HCT116 (cell line): ENCODE measurements at regions not wholly inside any gene's neighbourhood (a gene's known extent, or its start where the extent isn't known, plus 50 kb on each side); places are given as distances from the start of the nearest gene placed in this dataset.

Source experiments
- ATAC-seq: fragments of 200-7000 bp; cut with Tn5 transposase; 2 replicates; pipeline ENCODE4 v1.9.1; 2020; ENCODE audit warnings: mild to moderate bottlenecking, moderate library complexity
- BruUV-seq: library from RNA; stranded (reverse); fragments of 400-500 nt; replicated peaks from 2 replicates; lab custom pipeline; 2021; lab: Mats Ljungman, UMichigan
- CTCF ChIA-PET: fragments of 300-600 bp; sonication (Branson Sonifier 250); formaldehyde crosslinking; loops from one replicate; lab custom pipeline; 2021; ENCODE audit warnings: antibody characterized with exemption; lab: Charles Lee
- POLR2A ChIA-PET: fragments of 300-600, 350-600 bp; sonication (Branson Sonifier 250); formaldehyde crosslinking; loops from one replicate; lab custom pipeline; 2021; ENCODE audit warnings: antibody characterized with exemption; lab: Charles Lee
- RAD21 ChIA-PET, 2 experiments: fragments of 300-600 bp; sonication (Branson Sonifier 250); formaldehyde crosslinking; loops; one replicate each; lab custom pipeline; 2023; ENCODE audit warnings: low total read pairs in 2 of 2; ENCODE audit not compliant: uncharacterized antibody in 2 of 2, unreplicated experiment in 2 of 2, low non-redundant PET in 1 of 2; lab: Charles Lee
- DNase-seq: peaks from one replicate; pipeline ENCODE4 v3.0.0-alpha.2; 2010; ENCODE audit warnings: low read depth, low spot score
- H2AFZ ChIP-seq: fragments of 200-600 bp; shearing (Covaris generic), sonication (generic); 2 replicates; pipeline ENCODE4 v1.6.1; 2017; ENCODE audit warnings: low read depth, mixed run types, mixed read lengths, antibody characterized with exemption, low read length; ENCODE audit not compliant: poor library complexity, severe bottlenecking
- H3K27ac ChIP-seq: 2 replicates; pipeline ENCODE4 v1.5.1; 2012; ENCODE audit warnings: low read depth, low read length
- H3K27me3 ChIP-seq: fragments of 200-600 bp; sonication (generic); 2 replicates; pipeline ENCODE4 v1.6.1; 2016; ENCODE audit warnings: mixed run types, low read length, mixed read lengths; ENCODE audit not compliant: insufficient read depth
- H3K36me3 ChIP-seq, 2 experiments: fragments of 200-500 bp in 1 of 2; fragments of 200-600 bp in 1 of 2; sonication (Bioruptor generic) in 1 of 2; sonication (generic) in 1 of 2; 2 replicates each; pipeline versions ENCODE4 v1.5.1 to v1.6.1; 2014 to 2016; ENCODE audit warnings: low read length in 2 of 2, inconsistent platforms in 1 of 2, mixed read lengths in 1 of 2, mixed run types in 1 of 2; ENCODE audit not compliant: insufficient read depth in 2 of 2, control insufficient read depth in 1 of 2
- H3K4me1 ChIP-seq, 2 experiments: fragments of 200-600 bp in 1 of 2; sonication (generic) in 1 of 2; 2 replicates each; pipeline versions ENCODE4 v1.5.1 to v1.6.1; 2012 to 2017; ENCODE audit warnings: low read length in 2 of 2, inconsistent platforms in 1 of 2, mild to moderate bottlenecking in 1 of 2, mixed read lengths in 1 of 2, mixed run types in 1 of 2, moderate library complexity in 1 of 2; ENCODE audit not compliant: insufficient read depth in 2 of 2, control insufficient read depth in 1 of 2
- H3K4me2 ChIP-seq: fragments of 200-600 bp; sonication (generic); 2 replicates; pipeline ENCODE4 v1.6.1; 2017; ENCODE audit warnings: mixed run types, low read length, mixed read lengths
- H3K4me3 ChIP-seq, 2 experiments: fragments of 200-600 bp in 1 of 2; sonication (generic) in 1 of 2; replicated peaks in 1 of 2; 2 replicates each; pipeline ENCODE4 v1.5.1; 2011 to 2016; ENCODE audit warnings: low read length in 2 of 2, control low read depth in 1 of 2, low read depth in 1 of 2, mild to moderate bottlenecking in 1 of 2, mixed read lengths in 1 of 2, mixed run types in 1 of 2
- H3K79me2 ChIP-seq: fragments of 200-600 bp; sonication (generic); 2 replicates; pipeline ENCODE4 v1.6.1; 2017; ENCODE audit warnings: mild to moderate bottlenecking, mixed run types, low read length, moderate library complexity, mixed read lengths; ENCODE audit not compliant: insufficient read depth
- H3K9ac ChIP-seq: fragments of 200-600 bp; sonication (generic); 2 replicates; pipeline ENCODE4 v1.6.1; 2016; ENCODE audit warnings: low read length, mixed read lengths
- H3K9me2 ChIP-seq: fragments of 200-600 bp; sonication (generic), shearing (Covaris generic); 2 replicates; pipeline ENCODE4 v1.6.1; 2017; ENCODE audit warnings: mixed run types, mild to moderate bottlenecking, moderate library complexity; ENCODE audit not compliant: insufficient read depth
- H3K9me3 ChIP-seq, 2 experiments: fragments of 200-500 bp in 1 of 2; fragments of 200-600 bp in 1 of 2; sonication (Bioruptor generic) in 1 of 2; sonication (generic) in 1 of 2; 2 replicates each; pipeline ENCODE4 v1.6.1; 2014 to 2017; ENCODE audit warnings: low read length in 2 of 2, mixed read lengths in 2 of 2, inconsistent platforms in 1 of 2, low read depth in 1 of 2, mild to moderate bottlenecking in 1 of 2, mixed run types in 1 of 2, moderate library complexity in 1 of 2; ENCODE audit not compliant: control insufficient read depth in 1 of 2, insufficient read depth in 1 of 2
- H4K20me1 ChIP-seq: fragments of 200-600 bp; sonication (generic), shearing (Covaris generic); 2 replicates; pipeline ENCODE4 v1.6.1; 2017; ENCODE audit warnings: mixed run types, mild to moderate bottlenecking, moderate library complexity; ENCODE audit not compliant: insufficient read depth
- CBX3 ChIP-seq: IDR thresholded peaks from 2 replicates; pipeline ENCODE4 v1.6.1; 2012; ENCODE audit warnings: low read depth
- CEBPB ChIP-seq: IDR thresholded peaks from 2 replicates; pipeline ENCODE4 v1.6.1; 2012; ENCODE audit warnings: low read depth
- ELF1 ChIP-seq: IDR thresholded peaks from 2 replicates; pipeline ENCODE4 v1.6.1; 2012; ENCODE audit warnings: low read depth, borderline replicate concordance
- EZH2phosphoT487 ChIP-seq: fragments of 200-600 bp; IDR thresholded peaks from 2 replicates; pipeline ENCODE4 v1.6.1; 2018; ENCODE audit warnings: antibody characterized with exemption, borderline replicate concordance
- POLR2A ChIP-seq: IDR thresholded peaks from 2 replicates; pipeline ENCODE4 v1.7.0; 2011; ENCODE audit warnings: borderline replicate concordance; ENCODE audit not compliant: insufficient read depth, insufficient read length; ENCODE audit errors: extremely low read depth
- POLR2AphosphoS5 ChIP-seq: IDR thresholded peaks from 2 replicates; pipeline ENCODE4 v1.6.1; 2011; ENCODE audit warnings: mild to moderate bottlenecking, low read depth, low read length, moderate library complexity
- RAD21 ChIP-seq: IDR thresholded peaks from 2 replicates; pipeline ENCODE4 v1.6.1; 2012; ENCODE audit warnings: low read depth, mild to moderate bottlenecking
- SIN3A ChIP-seq: IDR thresholded peaks from 2 replicates; pipeline ENCODE4 v1.6.1; 2012; ENCODE audit warnings: low read depth
- SP1 ChIP-seq: IDR thresholded peaks from 2 replicates; pipeline ENCODE4 v1.6.1; 2012; ENCODE audit warnings: low read depth
- SRF ChIP-seq: IDR thresholded peaks from 2 replicates; pipeline ENCODE4 v1.6.1; 2012; ENCODE audit warnings: low read depth
- TCF7L2 ChIP-seq: IDR thresholded peaks from 2 replicates; pipeline ENCODE4 v1.7.0; 2011; ENCODE audit warnings: borderline replicate concordance, inconsistent platforms; ENCODE audit not compliant: insufficient read depth, insufficient read length; ENCODE audit errors: extremely low read depth
- YY1 ChIP-seq: IDR thresholded peaks from 2 replicates; pipeline ENCODE4 v1.6.1; 2011; ENCODE audit warnings: low read length, low read depth, moderate library complexity, mild to moderate bottlenecking; ENCODE audit not compliant: insufficient replicate concordance; ENCODE audit errors: extremely low read depth
- ZFX ChIP-seq: fragments of 450-650 bp; IDR thresholded peaks from 2 replicates; pipeline ENCODE4 v1.6.1; 2017
- intact Hi-C: fragments of 100-400 bp; cut with micrococcal nuclease; formaldehyde crosslinking; loops from 2 replicates; pipeline ENCODE4 v1.10.0; 2022
- TF ChIP-seq, protein P1 (sequence below): IDR thresholded peaks from 2 replicates; pipeline ENCODE4 v1.6.1; 2011; ENCODE audit warnings: mild to moderate bottlenecking, low read length, moderate library complexity; ENCODE audit not compliant: insufficient replicate concordance; ENCODE audit errors: extremely low read depth
- TF ChIP-seq, protein P2 (sequence below), 3 experiments: fragments of 200-600 bp in 1 of 3; sonication (generic) in 1 of 3; IDR thresholded peaks in 2 of 3; conservative IDR thresholded peaks in 1 of 3; 2 replicates each; pipeline ENCODE4 v1.5.1; 2012 to 2017; ENCODE audit warnings: low read depth in 2 of 3, low read length in 2 of 3, antibody characterized with exemption in 1 of 3, borderline replicate concordance in 1 of 3, control low read depth in 1 of 3, mild to moderate bottlenecking in 1 of 3, mixed read lengths in 1 of 3, mixed run types in 1 of 3, moderate library complexity in 1 of 3; ENCODE audit not compliant: insufficient read depth in 1 of 3
- TF ChIP-seq, protein P3 (sequence below): IDR thresholded peaks from 2 replicates; pipeline ENCODE4 v1.6.1; 2012
- TF ChIP-seq, protein P4 (sequence below): IDR thresholded peaks from 2 replicates; pipeline ENCODE4 v1.6.1; 2012

DNA sequence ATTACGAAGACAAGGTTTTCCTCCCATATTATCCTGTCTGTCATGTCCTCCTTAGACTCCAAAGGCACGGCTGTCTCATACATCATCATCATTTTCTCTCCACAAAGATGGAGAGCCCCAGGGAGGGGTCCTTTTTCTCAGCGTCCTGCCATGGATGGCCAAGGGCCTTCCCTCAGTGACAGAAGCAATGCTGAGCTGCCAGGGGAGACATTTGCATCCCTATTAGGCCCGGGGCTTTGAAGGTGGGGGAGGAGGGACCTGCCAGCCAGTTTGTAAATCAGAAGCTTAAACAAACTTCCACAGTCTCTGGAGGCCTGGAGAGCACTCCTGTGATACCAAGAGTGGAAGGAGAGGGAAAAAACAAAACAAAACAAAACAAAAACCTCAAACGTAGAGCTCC is 112.4 kb upstream of the ADO start:
- TF ChIP-seq POLR2AphosphoS5 (no peak), SIN3A (no peak), EZH2phosphoT487 (no peak), RAD21 (no peak), ZFX (no peak), POLR2A (no peak), SP1 (no peak), YY1 (no peak), CEBPB (no peak), TCF7L2 (no peak), ELF1 (no peak), SRF (no peak), CBX3 (no peak)
- TF ChIP-seq, protein P1, sequence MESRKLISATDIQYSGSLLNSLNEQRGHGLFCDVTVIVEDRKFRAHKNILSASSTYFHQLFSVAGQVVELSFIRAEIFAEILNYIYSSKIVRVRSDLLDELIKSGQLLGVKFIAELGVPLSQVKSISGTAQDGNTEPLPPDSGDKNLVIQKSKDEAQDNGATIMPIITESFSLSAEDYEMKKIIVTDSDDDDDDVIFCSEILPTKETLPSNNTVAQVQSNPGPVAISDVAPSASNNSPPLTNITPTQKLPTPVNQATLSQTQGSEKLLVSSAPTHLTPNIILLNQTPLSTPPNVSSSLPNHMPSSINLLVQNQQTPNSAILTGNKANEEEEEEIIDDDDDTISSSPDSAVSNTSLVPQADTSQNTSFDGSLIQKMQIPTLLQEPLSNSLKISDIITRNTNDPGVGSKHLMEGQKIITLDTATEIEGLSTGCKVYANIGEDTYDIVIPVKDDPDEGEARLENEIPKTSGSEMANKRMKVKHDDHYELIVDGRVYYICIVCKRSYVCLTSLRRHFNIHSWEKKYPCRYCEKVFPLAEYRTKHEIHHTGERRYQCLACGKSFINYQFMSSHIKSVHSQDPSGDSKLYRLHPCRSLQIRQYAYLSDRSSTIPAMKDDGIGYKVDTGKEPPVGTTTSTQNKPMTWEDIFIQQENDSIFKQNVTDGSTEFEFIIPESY, result no peak
- TF ChIP-seq, protein P2, sequence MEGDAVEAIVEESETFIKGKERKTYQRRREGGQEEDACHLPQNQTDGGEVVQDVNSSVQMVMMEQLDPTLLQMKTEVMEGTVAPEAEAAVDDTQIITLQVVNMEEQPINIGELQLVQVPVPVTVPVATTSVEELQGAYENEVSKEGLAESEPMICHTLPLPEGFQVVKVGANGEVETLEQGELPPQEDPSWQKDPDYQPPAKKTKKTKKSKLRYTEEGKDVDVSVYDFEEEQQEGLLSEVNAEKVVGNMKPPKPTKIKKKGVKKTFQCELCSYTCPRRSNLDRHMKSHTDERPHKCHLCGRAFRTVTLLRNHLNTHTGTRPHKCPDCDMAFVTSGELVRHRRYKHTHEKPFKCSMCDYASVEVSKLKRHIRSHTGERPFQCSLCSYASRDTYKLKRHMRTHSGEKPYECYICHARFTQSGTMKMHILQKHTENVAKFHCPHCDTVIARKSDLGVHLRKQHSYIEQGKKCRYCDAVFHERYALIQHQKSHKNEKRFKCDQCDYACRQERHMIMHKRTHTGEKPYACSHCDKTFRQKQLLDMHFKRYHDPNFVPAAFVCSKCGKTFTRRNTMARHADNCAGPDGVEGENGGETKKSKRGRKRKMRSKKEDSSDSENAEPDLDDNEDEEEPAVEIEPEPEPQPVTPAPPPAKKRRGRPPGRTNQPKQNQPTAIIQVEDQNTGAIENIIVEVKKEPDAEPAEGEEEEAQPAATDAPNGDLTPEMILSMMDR (IDR thresholded peaks at IDR 0.05 in 2 of 3, conservative IDR thresholded peaks at IDR 0.05 in 1 of 3; ENCODE audit: borderline replicate concordance in 1 of 3, insufficient read depth in 1 of 3, low read depth in 2 of 3, low read length in 2 of 3), result no peak
- TF ChIP-seq, protein P3, sequence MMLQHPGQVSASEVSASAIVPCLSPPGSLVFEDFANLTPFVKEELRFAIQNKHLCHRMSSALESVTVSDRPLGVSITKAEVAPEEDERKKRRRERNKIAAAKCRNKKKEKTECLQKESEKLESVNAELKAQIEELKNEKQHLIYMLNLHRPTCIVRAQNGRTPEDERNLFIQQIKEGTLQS, result no peak
- TF ChIP-seq, protein P4, sequence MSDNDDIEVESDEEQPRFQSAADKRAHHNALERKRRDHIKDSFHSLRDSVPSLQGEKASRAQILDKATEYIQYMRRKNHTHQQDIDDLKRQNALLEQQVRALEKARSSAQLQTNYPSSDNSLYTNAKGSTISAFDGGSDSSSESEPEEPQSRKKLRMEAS, result no peak
- H3K36me3 ChIP-seq, result no peaks in the 10 kb centered on the region
- no peak overlapping the region for H3K4me2 ChIP-seq

More for the DNA sequence above, 112.4 kb upstream of the ADO start:
- no TSS peak for BruUV-seq
- RAD21 ChIA-PET, result no interaction called here
- DNase-seq, result no peak
- no peaks in the 10 kb centered on the region for H3K27me3 ChIP-seq
- no peaks in the 10 kb centered on the region for H3K9me3 ChIP-seq
- H3K9ac ChIP-seq, result no peak overlapping the region
- no peak overlapping the region for H2AFZ ChIP-seq
- no peaks in the 10 kb centered on the region for H3K79me2 ChIP-seq
- CTCF ChIA-PET, result no interaction called here
- H3K4me3 ChIP-seq, result no peak overlapping the region
- no peaks in the 10 kb centered on the region for H3K9me2 ChIP-seq
- H3K27ac ChIP-seq, result no peak overlapping the region
- ATAC-seq, result no peak
- POLR2A ChIA-PET, result no interaction called here
- intact Hi-C loops, result no loop called here
- no peaks in the 10 kb centered on the region for H3K4me1 ChIP-seq
- no peaks in the 10 kb centered on the region for H4K20me1 ChIP-seq
